ENCODE measurements at regions not wholly inside any gene's neighbourhood (a gene's known extent, or its start where the extent isn't known, plus 50 kb on each side); places are given as distances from the start of the nearest gene placed in this dataset.

GRCh38 chr22:48452766-48453165 lies 1374.9 kb downstream of the BRD1 start:
- Histone ChIP-seq H3K4me3 (ENCODE audit: low read length in 2 of 2) (no peak overlapping the region), H3K27ac (ENCODE audit: low read depth in 2 of 2, low read length in 2 of 2) (no peak overlapping the region), H3K9ac (ENCODE audit: low read depth in 1 of 2, low read length in 2 of 2) (no peak overlapping the region), H3K36me3 (ENCODE audit: control insufficient read depth in 2 of 2, insufficient read depth in 2 of 2, low read length in 2 of 2) (no peaks in the 10 kb centered on the region), H3K9me3 (ENCODE audit: control insufficient read depth in 2 of 2, low read length in 2 of 2) (no peaks in the 10 kb centered on the region), H3K27me3 (ENCODE audit: control insufficient read depth in 2 of 2, insufficient read depth in 2 of 2, low read length in 2 of 2) (peaks cover 3 to 5% of the 10 kb centered on the region in 2 donors), H3K4me1 (ENCODE audit: control insufficient read depth in 2 of 2, insufficient read depth in 2 of 2, low read length in 2 of 2) (no peaks in the 10 kb centered on the region)

- Histone ChIP-seq H3K4me1 (ENCODE audit: control insufficient read depth in 2 of 2, insufficient read depth in 2 of 2, low read length in 2 of 2) (no peaks in the 10 kb centered on the region), H3K4me3 (ENCODE audit: low read length in 2 of 2) (no peak overlapping the region), H3K9me3 (ENCODE audit: control insufficient read depth in 2 of 2, low read length in 2 of 2) (no peaks in the 10 kb centered on the region), H3K36me3 (ENCODE audit: control insufficient read depth in 2 of 2, insufficient read depth in 2 of 2, low read length in 2 of 2) (no peaks in the 10 kb centered on the region), H3K27me3 (ENCODE audit: control insufficient read depth in 2 of 2, insufficient read depth in 2 of 2, low read length in 2 of 2) (peaks cover 3 to 4% of the 10 kb centered on the region in 2 donors), H3K9ac (ENCODE audit: low read depth in 1 of 2, low read length in 2 of 2) (no peak overlapping the region), H3K27ac (ENCODE audit: low read depth in 2 of 2, low read length in 2 of 2) (no peak overlapping the region)
These were observed 1375.8 kb downstream of the BRD1 start for GRCh38 chr22:48451891-48452290.

- no peaks in the 10 kb centered on the region for H3K4me1 ChIP-seq (ENCODE audit: control insufficient read depth in 2 of 2, insufficient read depth in 2 of 2, low read length in 2 of 2)
- no peak overlapping the region for H3K4me3 ChIP-seq (ENCODE audit: low read length in 2 of 2)
- peaks cover 3 to 4% of the 10 kb centered on the region in 2 donors for H3K27me3 ChIP-seq (ENCODE audit: control insufficient read depth in 2 of 2, insufficient read depth in 2 of 2, low read length in 2 of 2)
- no peaks in the 10 kb centered on the region for H3K9me3 ChIP-seq (ENCODE audit: control insufficient read depth in 2 of 2, low read length in 2 of 2)
- no peak overlapping the region for H3K9ac ChIP-seq (ENCODE audit: low read depth in 1 of 2, low read length in 2 of 2)
- no peak overlapping the region for H3K27ac ChIP-seq (ENCODE audit: low read depth in 2 of 2, low read length in 2 of 2)
- H3K36me3 ChIP-seq (ENCODE audit: control insufficient read depth in 2 of 2, insufficient read depth in 2 of 2, low read length in 2 of 2) = no peaks in the 10 kb centered on the region
These were observed 1377.4 kb downstream of the BRD1 start for GRCh38 chr22:48450188-48450825.

GRCh38 chr22:48449466-48450187 lies 1378.0 kb downstream of the BRD1 start:
- Histone ChIP-seq H3K27ac (ENCODE audit: low read depth in 2 of 2, low read length in 2 of 2) (no peak overlapping the region), H3K27me3 (ENCODE audit: control insufficient read depth in 2 of 2, insufficient read depth in 2 of 2, low read length in 2 of 2) (peaks cover 3 to 4% of the 10 kb centered on the region in 2 donors), H3K9ac (ENCODE audit: low read depth in 1 of 2, low read length in 2 of 2) (no peak overlapping the region), H3K4me1 (ENCODE audit: control insufficient read depth in 2 of 2, insufficient read depth in 2 of 2, low read length in 2 of 2) (no peaks in the 10 kb centered on the region), H3K4me3 (ENCODE audit: low read length in 2 of 2) (no peak overlapping the region), H3K36me3 (ENCODE audit: control insufficient read depth in 2 of 2, insufficient read depth in 2 of 2, low read length in 2 of 2) (no peaks in the 10 kb centered on the region), H3K9me3 (ENCODE audit: control insufficient read depth in 2 of 2, low read length in 2 of 2) (no peaks in the 10 kb centered on the region)

GRCh38 chr22:48448821-48449220 lies 1378.9 kb downstream of the BRD1 start:
- Histone ChIP-seq H3K9me3 (ENCODE audit: control insufficient read depth in 2 of 2, low read length in 2 of 2) (no peaks in the 10 kb centered on the region), H3K27ac (ENCODE audit: low read depth in 2 of 2, low read length in 2 of 2) (no peak overlapping the region), H3K9ac (ENCODE audit: low read depth in 1 of 2, low read length in 2 of 2) (no peak overlapping the region), H3K27me3 (ENCODE audit: control insufficient read depth in 2 of 2, insufficient read depth in 2 of 2, low read length in 2 of 2) (peaks cover 3 to 4% of the 10 kb centered on the region in 2 donors), H3K4me3 (ENCODE audit: low read length in 2 of 2) (no peak overlapping the region), H3K36me3 (ENCODE audit: control insufficient read depth in 2 of 2, insufficient read depth in 2 of 2, low read length in 2 of 2) (no peaks in the 10 kb centered on the region), H3K4me1 (ENCODE audit: control insufficient read depth in 2 of 2, insufficient read depth in 2 of 2, low read length in 2 of 2) (no peaks in the 10 kb centered on the region)

GRCh38 chr22:48445113-48445827 lies 1382.4 kb downstream of the BRD1 start:
- no peaks in the 10 kb centered on the region for H3K36me3 ChIP-seq (ENCODE audit: control insufficient read depth in 2 of 2, insufficient read depth in 2 of 2, low read length in 2 of 2)
- H3K4me1 ChIP-seq (ENCODE audit: control insufficient read depth in 2 of 2, insufficient read depth in 2 of 2, low read length in 2 of 2) = no peaks in the 10 kb centered on the region
- H3K9ac ChIP-seq (ENCODE audit: low read depth in 1 of 2, low read length in 2 of 2) = no peak overlapping the region
- H3K9me3 ChIP-seq (ENCODE audit: control insufficient read depth in 2 of 2, low read length in 2 of 2) = no peaks in the 10 kb centered on the region
- H3K27me3 ChIP-seq (ENCODE audit: control insufficient read depth in 2 of 2, insufficient read depth in 2 of 2, low read length in 2 of 2) = peaks cover 0 to 2% of the 10 kb centered on the region in 2 donors
- no peak overlapping the region for H3K4me3 ChIP-seq (ENCODE audit: low read length in 2 of 2)
- H3K27ac ChIP-seq (ENCODE audit: low read depth in 2 of 2, low read length in 2 of 2) = no peak overlapping the region

- peaks cover 0 to 2% of the 10 kb centered on the region in 2 donors for H3K27me3 ChIP-seq (ENCODE audit: control insufficient read depth in 2 of 2, insufficient read depth in 2 of 2, low read length in 2 of 2)
These were observed 1383.2 kb downstream of the BRD1 start for GRCh38 chr22:48444320-48445112.

GRCh38 chr22:48443680-48444079 lies 1384.0 kb downstream of the BRD1 start:
- H3K9ac ChIP-seq (ENCODE audit: low read depth in 1 of 2, low read length in 2 of 2) = no peak overlapping the region
- no peaks in the 10 kb centered on the region for H3K36me3 ChIP-seq (ENCODE audit: control insufficient read depth in 2 of 2, insufficient read depth in 2 of 2, low read length in 2 of 2)
- no peak overlapping the region for H3K27ac ChIP-seq (ENCODE audit: low read depth in 2 of 2, low read length in 2 of 2)
- peaks cover 0 to 1% of the 10 kb centered on the region in 2 donors for H3K27me3 ChIP-seq (ENCODE audit: control insufficient read depth in 2 of 2, insufficient read depth in 2 of 2, low read length in 2 of 2)
- no peaks in the 10 kb centered on the region for H3K4me1 ChIP-seq (ENCODE audit: control insufficient read depth in 2 of 2, insufficient read depth in 2 of 2, low read length in 2 of 2)
- H3K9me3 ChIP-seq (ENCODE audit: control insufficient read depth in 2 of 2, low read length in 2 of 2) = no peaks in the 10 kb centered on the region
- no peak overlapping the region for H3K4me3 ChIP-seq (ENCODE audit: low read length in 2 of 2)

More at GRCh38 chr22:48444320-48445112, 1383.2 kb downstream of the BRD1 start:
- Histone ChIP-seq H3K27ac (ENCODE audit: low read depth in 2 of 2, low read length in 2 of 2) (no peak overlapping the region), H3K9me3 (ENCODE audit: control insufficient read depth in 2 of 2, low read length in 2 of 2) (no peaks in the 10 kb centered on the region), H3K4me1 (ENCODE audit: control insufficient read depth in 2 of 2, insufficient read depth in 2 of 2, low read length in 2 of 2) (no peaks in the 10 kb centered on the region), H3K36me3 (ENCODE audit: control insufficient read depth in 2 of 2, insufficient read depth in 2 of 2, low read length in 2 of 2) (no peaks in the 10 kb centered on the region), H3K4me3 (ENCODE audit: low read length in 2 of 2) (no peak overlapping the region), H3K9ac (ENCODE audit: low read depth in 1 of 2, low read length in 2 of 2) (no peak overlapping the region)

- no peaks in the 10 kb centered on the region for H3K36me3 ChIP-seq (ENCODE audit: control insufficient read depth in 2 of 2, insufficient read depth in 2 of 2, low read length in 2 of 2)
- no peaks in the 10 kb centered on the region for H3K4me1 ChIP-seq (ENCODE audit: control insufficient read depth in 2 of 2, insufficient read depth in 2 of 2, low read length in 2 of 2)
- H3K27me3 ChIP-seq (ENCODE audit: control insufficient read depth in 2 of 2, insufficient read depth in 2 of 2, low read length in 2 of 2) = no peaks in the 10 kb centered on the region
- H3K9me3 ChIP-seq (ENCODE audit: control insufficient read depth in 2 of 2, low read length in 2 of 2) = no peaks in the 10 kb centered on the region
- H3K27ac ChIP-seq (ENCODE audit: low read depth in 2 of 2, low read length in 2 of 2) = no peak overlapping the region
- H3K9ac ChIP-seq (ENCODE audit: low read depth in 1 of 2, low read length in 2 of 2) = no peak overlapping the region
- no peak overlapping the region for H3K4me3 ChIP-seq (ENCODE audit: low read length in 2 of 2)
These were observed 1385.0 kb downstream of the BRD1 start for GRCh38 chr22:48442663-48443062.

GRCh38 chr22:48441553-48441850 lies 1386.2 kb downstream of the BRD1 start:
- Histone ChIP-seq H3K9me3 (ENCODE audit: control insufficient read depth in 2 of 2, low read length in 2 of 2) (no peaks in the 10 kb centered on the region), H3K27ac (ENCODE audit: low read depth in 2 of 2, low read length in 2 of 2) (no peak overlapping the region), H3K4me1 (ENCODE audit: control insufficient read depth in 2 of 2, insufficient read depth in 2 of 2, low read length in 2 of 2) (no peaks in the 10 kb centered on the region), H3K36me3 (ENCODE audit: control insufficient read depth in 2 of 2, insufficient read depth in 2 of 2, low read length in 2 of 2) (no peaks in the 10 kb centered on the region), H3K27me3 (ENCODE audit: control insufficient read depth in 2 of 2, insufficient read depth in 2 of 2, low read length in 2 of 2) (no peaks in the 10 kb centered on the region), H3K9ac (ENCODE audit: low read depth in 1 of 2, low read length in 2 of 2) (no peak overlapping the region), H3K4me3 (ENCODE audit: low read length in 2 of 2) (no peak overlapping the region)
